ENCODE measurements at regions not wholly inside any gene's neighbourhood (a gene's known extent, or its start where the extent isn't known, plus 50 kb on each side); places are given as distances from the start of the nearest gene placed in this dataset.
A peak's percentile ranks its signal among the peaks of the same experiment; 100 is the strongest.

DNA sequence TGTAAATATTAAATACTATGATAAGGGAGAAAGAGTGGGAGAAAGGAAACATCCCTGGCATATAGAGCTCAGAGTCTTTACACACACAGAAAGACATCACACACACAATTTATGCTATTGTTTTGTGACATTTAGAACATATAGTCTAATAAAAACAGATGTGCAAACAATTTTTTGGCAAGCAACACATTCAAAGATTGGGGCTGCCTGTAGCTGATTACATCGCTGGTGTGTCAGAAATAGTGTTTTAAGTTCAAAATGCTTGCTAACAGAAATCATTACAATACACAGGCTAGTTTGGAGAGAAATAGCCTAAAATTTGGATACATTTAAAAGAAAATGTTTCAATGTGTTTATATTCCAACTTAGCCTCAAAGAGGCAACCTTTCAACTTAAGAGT is 256.7 kb upstream of the NPVF start:
- Histone ChIP-seq H3K56ac (ENCODE audit: low read length) (no peak overlapping the region), H3K23ac (ENCODE audit: low read length) (no peak overlapping the region), H3K79me1 (ENCODE audit: low read length) (no peaks in the 10 kb centered on the region), H2BK5ac (ENCODE audit: low read length) (no peak overlapping the region), H3K4me2 (ENCODE audit: low read length) (no peak overlapping the region), H3K18ac (ENCODE audit: low read length) (no peak overlapping the region), H3K4ac (ENCODE audit: low read depth, low read length) (no peak overlapping the region), H3K4me3 (ENCODE audit: low read length) (no peak overlapping the region), H4K8ac (ENCODE audit: low read depth, low read length) (no peak overlapping the region), H3K79me2 (ENCODE audit: control insufficient read depth, insufficient read depth, low read length) (no peaks in the 10 kb centered on the region), H3K27ac (ENCODE audit: low read depth, low read length) (no peak overlapping the region), H2BK15ac (replicated peaks; ENCODE audit: low read depth) (no peak overlapping the region), H4K5ac (ENCODE audit: low read length) (no peak overlapping the region), H2BK120ac (ENCODE audit: low read depth, low read length) (no peak overlapping the region), H3K4me1 (ENCODE audit: control insufficient read depth, low read depth, low read length) (no peaks in the 10 kb centered on the region), H3K9ac (ENCODE audit: low read length) (no peak overlapping the region), H3K36me3 (ENCODE audit: control insufficient read depth, insufficient read depth, low read length) (no peaks in the 10 kb centered on the region), H2AK5ac (ENCODE audit: low read length) (no peak overlapping the region), H3K27me3 (ENCODE audit: insufficient read depth, low read length, poor library complexity) (no peaks in the 10 kb centered on the region)
- WGBS (ENCODE audit: extremely low coverage, insufficient coverage, low lambda C conversion rate) = no CpG with 5 or more reads among the region's 1 CpG
- no peak for DNase-seq

- no peaks in the 10 kb centered on the region for H3K27me3 ChIP-seq (ENCODE audit: insufficient read depth, low read length, poor library complexity)
- H3K9ac ChIP-seq (ENCODE audit: low read length) = no peak overlapping the region
- no peaks in the 10 kb centered on the region for H3K79me2 ChIP-seq (ENCODE audit: control insufficient read depth, insufficient read depth, low read length)
- H3K27ac ChIP-seq (ENCODE audit: low read depth, low read length) = no peak overlapping the region
- no peak overlapping the region for H3K4me3 ChIP-seq (ENCODE audit: low read length)
- no peaks in the 10 kb centered on the region for H3K79me1 ChIP-seq (ENCODE audit: low read length)
- no peak overlapping the region for H3K4me2 ChIP-seq (ENCODE audit: low read length)
- H3K4me1 ChIP-seq (ENCODE audit: control insufficient read depth, low read depth, low read length) = no peaks in the 10 kb centered on the region
- no peak overlapping the region for H3K18ac ChIP-seq (ENCODE audit: low read length)
- H2BK15ac ChIP-seq (replicated peaks; ENCODE audit: low read depth) = no peak overlapping the region
- no peak overlapping the region for H2BK120ac ChIP-seq (ENCODE audit: low read depth, low read length)
- no peak overlapping the region for H2AK5ac ChIP-seq (ENCODE audit: low read length)
- no peak overlapping the region for H3K23ac ChIP-seq (ENCODE audit: low read length)
- no peak overlapping the region for H3K56ac ChIP-seq (ENCODE audit: low read length)
- H3K4ac ChIP-seq (ENCODE audit: low read depth, low read length) = no peak overlapping the region
- no peak for DNase-seq
- WGBS (ENCODE audit: extremely low coverage, insufficient coverage, low lambda C conversion rate) = no CpG with 5 or more reads among the region's 2 CpGs
- H2BK5ac ChIP-seq (ENCODE audit: low read length) = no peak overlapping the region
- no peaks in the 10 kb centered on the region for H3K36me3 ChIP-seq (ENCODE audit: control insufficient read depth, insufficient read depth, low read length)
- no peak overlapping the region for H4K8ac ChIP-seq (ENCODE audit: low read depth, low read length)
- H4K5ac ChIP-seq (ENCODE audit: low read length) = no peak overlapping the region
Observed at GRCh38 chr7:25486656-25487055, 258.4 kb upstream of the NPVF start.

GRCh38 chr7:25493805-25494366 is 265.6 kb upstream of the NPVF start:
- no CpG with 5 or more reads among the region's 8 CpGs for WGBS (ENCODE audit: extremely low coverage, insufficient coverage, low lambda C conversion rate)
- H3K4me1 ChIP-seq (ENCODE audit: control insufficient read depth, low read depth, low read length) = peaks cover 4% of the 10 kb centered on the region
- no peak overlapping the region for H2BK15ac ChIP-seq (replicated peaks; ENCODE audit: low read depth)
- no peak overlapping the region for H3K18ac ChIP-seq (ENCODE audit: low read length)
- H3K4me3 ChIP-seq (ENCODE audit: low read length) = no peak overlapping the region
- H2BK120ac ChIP-seq (ENCODE audit: low read depth, low read length) = no peak overlapping the region
- no peaks in the 10 kb centered on the region for H3K36me3 ChIP-seq (ENCODE audit: control insufficient read depth, insufficient read depth, low read length)
- no peak overlapping the region for H3K27ac ChIP-seq (ENCODE audit: low read depth, low read length)
- H3K9ac ChIP-seq (ENCODE audit: low read length) = no peak overlapping the region
- no peaks in the 10 kb centered on the region for H3K79me2 ChIP-seq (ENCODE audit: control insufficient read depth, insufficient read depth, low read length)
- no peak overlapping the region for H4K5ac ChIP-seq (ENCODE audit: low read length)
- H2AK5ac ChIP-seq (ENCODE audit: low read length) = no peak overlapping the region
- DNase-seq = no peak
- H4K8ac ChIP-seq (ENCODE audit: low read depth, low read length) = no peak overlapping the region
- H3K4me2 ChIP-seq (ENCODE audit: low read length) = no peak overlapping the region
- H3K79me1 ChIP-seq (ENCODE audit: low read length) = no peaks in the 10 kb centered on the region
- no peaks in the 10 kb centered on the region for H3K27me3 ChIP-seq (ENCODE audit: insufficient read depth, low read length, poor library complexity)
- no peak overlapping the region for H3K4ac ChIP-seq (ENCODE audit: low read depth, low read length)
- H3K56ac ChIP-seq (ENCODE audit: low read length) = no peak overlapping the region
- H2BK5ac ChIP-seq (ENCODE audit: low read length) = no peak overlapping the region
- H3K23ac ChIP-seq (ENCODE audit: low read length) = no peak overlapping the region

DNA sequence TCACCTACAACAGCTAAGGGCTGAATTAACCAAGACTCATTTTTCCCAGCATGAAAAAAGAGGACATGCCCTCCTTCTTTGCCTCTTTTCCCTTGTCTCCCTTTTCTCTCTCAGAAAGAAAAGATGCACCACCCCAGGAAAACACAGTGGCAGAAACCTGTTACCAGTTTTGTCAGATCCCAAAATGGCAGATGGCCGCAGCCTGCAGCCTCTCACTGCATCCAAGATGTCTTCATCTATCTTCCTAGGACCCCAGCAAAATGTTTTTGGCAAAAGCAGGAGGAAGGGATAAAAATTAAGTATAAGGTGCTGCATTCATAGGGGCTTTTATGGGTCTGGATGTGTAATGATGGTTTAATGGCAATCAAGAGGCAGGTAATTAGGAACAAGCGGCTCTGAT is 266.6 kb upstream of the NPVF start:
- Histone ChIP-seq H3K56ac (ENCODE audit: low read length) (peak overlapping the region; percentile 27), H3K18ac (ENCODE audit: low read length) (no peak overlapping the region), H3K9ac (ENCODE audit: low read length) (no peak overlapping the region), H3K27me3 (ENCODE audit: insufficient read depth, low read length, poor library complexity) (no peaks in the 10 kb centered on the region), H3K4me1 (ENCODE audit: control insufficient read depth, low read depth, low read length) (peaks cover 4% of the 10 kb centered on the region), H3K23ac (ENCODE audit: low read length) (no peak overlapping the region), H3K27ac (ENCODE audit: low read depth, low read length) (no peak overlapping the region), H3K79me2 (ENCODE audit: control insufficient read depth, insufficient read depth, low read length) (no peaks in the 10 kb centered on the region), H3K4ac (ENCODE audit: low read depth, low read length) (no peak overlapping the region), H2BK5ac (ENCODE audit: low read length) (no peak overlapping the region), H3K79me1 (ENCODE audit: low read length) (no peaks in the 10 kb centered on the region), H2BK15ac (replicated peaks; ENCODE audit: low read depth) (no peak overlapping the region), H2BK120ac (ENCODE audit: low read depth, low read length) (no peak overlapping the region), H3K4me3 (ENCODE audit: low read length) (no peak overlapping the region), H2AK5ac (ENCODE audit: low read length) (no peak overlapping the region), H4K8ac (ENCODE audit: low read depth, low read length) (no peak overlapping the region), H3K36me3 (ENCODE audit: control insufficient read depth, insufficient read depth, low read length) (no peaks in the 10 kb centered on the region), H4K5ac (ENCODE audit: low read length) (no peak overlapping the region), H3K4me2 (ENCODE audit: low read length) (no peak overlapping the region)
- no peak for DNase-seq
- no CpG with 5 or more reads among the region's 2 CpGs for WGBS (ENCODE audit: extremely low coverage, insufficient coverage, low lambda C conversion rate)

GRCh38 chr7:25495342-25496250 is 267.3 kb upstream of the NPVF start:
- H3K27ac ChIP-seq (ENCODE audit: low read depth, low read length) = no peak overlapping the region
- no peak overlapping the region for H3K4me2 ChIP-seq (ENCODE audit: low read length)
- H2BK120ac ChIP-seq (ENCODE audit: low read depth, low read length) = no peak overlapping the region
- no peak overlapping the region for H3K23ac ChIP-seq (ENCODE audit: low read length)
- no peak overlapping the region for H4K5ac ChIP-seq (ENCODE audit: low read length)
- H2BK5ac ChIP-seq (ENCODE audit: low read length) = no peak overlapping the region
- H2AK5ac ChIP-seq (ENCODE audit: low read length) = no peak overlapping the region
- H3K27me3 ChIP-seq (ENCODE audit: insufficient read depth, low read length, poor library complexity) = no peaks in the 10 kb centered on the region
- H3K79me1 ChIP-seq (ENCODE audit: low read length) = no peaks in the 10 kb centered on the region
- H3K18ac ChIP-seq (ENCODE audit: low read length) = no peak overlapping the region
- no peak overlapping the region for H3K4ac ChIP-seq (ENCODE audit: low read depth, low read length)
- H2BK15ac ChIP-seq (replicated peaks; ENCODE audit: low read depth) = no peak overlapping the region
- H3K79me2 ChIP-seq (ENCODE audit: control insufficient read depth, insufficient read depth, low read length) = no peaks in the 10 kb centered on the region
- no peak overlapping the region for H3K9ac ChIP-seq (ENCODE audit: low read length)
- peak; percentile 85 for DNase-seq
- H3K4me1 ChIP-seq (ENCODE audit: control insufficient read depth, low read depth, low read length) = peaks cover 4% of the 10 kb centered on the region
- H3K36me3 ChIP-seq (ENCODE audit: control insufficient read depth, insufficient read depth, low read length) = no peaks in the 10 kb centered on the region
- no CpG with 5 or more reads among the region's 11 CpGs for WGBS (ENCODE audit: extremely low coverage, insufficient coverage, low lambda C conversion rate)
- no peak overlapping the region for H3K4me3 ChIP-seq (ENCODE audit: low read length)
- no peak overlapping the region for H3K56ac ChIP-seq (ENCODE audit: low read length)
- no peak overlapping the region for H4K8ac ChIP-seq (ENCODE audit: low read depth, low read length)
